Pancreas (tissue), 10 donors: ENCODE measurements at regions not wholly inside any gene's neighbourhood (a gene's known extent, or its start where the extent isn't known, plus 50 kb on each side); places are given as distances from the start of the nearest gene placed in this dataset.
A peak's percentile ranks its signal among the peaks of the same experiment; 100 is the strongest.

Experiments
- ATAC-seq, 4 donors: fragments of 200-7000 bp; cut with Tn5 transposase; one replicate each; pipeline versions ENCODE4 v1.8.0 to v1.9.1; 2020; ENCODE audit warnings: mild to moderate bottlenecking in 4 of 4, moderate library complexity in 4 of 4
- DNase-seq, 6 donors: peaks; one replicate each; pipeline ENCODE4 v3.0.0-alpha.2; 2020
- FAIRE-seq: peaks from 2 replicates; lab custom pipeline; 2012; peaks lifted over from hg19 to GRCh38; lab: Jason Lieb, UNC
- H3K27ac ChIP-seq, 4 donors: fragments of 200-600 bp; sonication (generic); 1 replicate in 3 of 4; 2 replicates in 1 of 4; pipeline versions ENCODE4 v1.5.0 to v1.8.0; 2020
- H3K27me3 ChIP-seq, 4 donors: fragments of 200-600 bp; one replicate each; pipeline ENCODE4 v1.8.0; 2021
- H3K36me3 ChIP-seq, 3 donors: fragments of 200-600 bp; sonication (generic) in 1 of 3; one replicate each; pipeline versions ENCODE4 v1.5.0 to v1.8.0; 2020 to 2021
- H3K4me1 ChIP-seq, 3 donors: fragments of 200-600 bp; one replicate each; pipeline ENCODE4 v1.8.0; 2021
- H3K4me3 ChIP-seq, 4 donors: fragments of 200-600 bp; sonication (generic) in 2 of 4; one replicate each; pipeline versions ENCODE4 v1.5.0 to v1.8.0; 2020 to 2021
- H3K9me3 ChIP-seq, 4 donors: fragments of 200-600 bp; one replicate each; pipeline ENCODE4 v1.8.0; 2021
- WGBS, 2 donors: extraction: QIAGEN DNeasy Blood & Tissue Kit; methylation state at CpG; one replicate each; pipeline ENCODE4 v1.1.7; 2013; 5-methylcytosine and 5-hydroxymethylcytosine counted together
- intact Hi-C, 3 donors: fragments of 100-400 bp; cut with DNase I; formaldehyde crosslinking; loops; one replicate each; pipeline versions ENCODE4 v1.11.1 to v1.14.2; 2022
- TF ChIP-seq, protein P1 (sequence below), 4 donors: fragments of 200-600 bp; sonication (generic) in 3 of 4; IDR thresholded peaks; one replicate each; pipeline versions ENCODE4 v1.5.0 to v1.8.0; 2021; ENCODE audit warnings: antibody characterized with exemption in 4 of 4
- donor health status: healthy with polysubstance abuse.
- donor health status: DM: no; HTN: no; CAD: no; lungs with moderate emphysema.
- donor health status: DM: no; HTN: no; CAD: no.
- donor health status: control.
- donor health status: control.
- donor health status: Bipolar disorder and iron deficiency.
- donor health status: DM: yes; HTN: yes; CAD: no.
- donor health status: DM: no; HTN: no; CAD: no.
- donor health status: DM: no; HTN: no; CAD: no.
- donor health status: DM: yes; HTN: yes; CAD: no.

DNA sequence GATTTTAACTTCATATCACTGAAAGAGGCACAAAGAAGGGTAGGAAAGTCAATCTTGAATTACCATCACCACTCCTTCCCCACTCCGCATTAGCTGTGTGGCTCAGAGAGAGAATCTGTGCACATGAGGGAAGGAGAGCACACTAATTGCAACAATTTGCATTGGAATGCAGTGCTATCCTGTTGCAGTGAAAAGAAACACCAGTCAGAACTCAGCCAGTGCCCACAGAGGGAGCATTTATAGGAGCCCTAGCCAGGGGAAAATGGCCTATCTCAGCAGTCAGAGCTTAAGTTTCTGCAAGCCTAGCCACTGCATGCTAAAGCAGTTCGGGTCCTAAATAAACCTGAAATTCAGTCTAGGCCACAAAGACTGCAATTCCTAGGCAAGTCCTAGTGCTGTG, 159.4 kb upstream of the AR start:
- Histone ChIP-seq H3K27ac (no peak overlapping the region), H3K4me3 (no peak overlapping the region), H3K4me1 (no peaks in the 10 kb centered on the region), H3K27me3 (no peaks in the 10 kb centered on the region), H3K9me3 (no peaks in the 10 kb centered on the region), H3K36me3 (no peaks in the 10 kb centered on the region)
- no peak for FAIRE-seq
- no peak for ATAC-seq
- DNase-seq = no peak
- WGBS, 2 donors = 68 to 69% methylated on average over 2 of the region's 2 CpGs
- intact Hi-C loops = no loop called here
- TF ChIP-seq, protein P1, sequence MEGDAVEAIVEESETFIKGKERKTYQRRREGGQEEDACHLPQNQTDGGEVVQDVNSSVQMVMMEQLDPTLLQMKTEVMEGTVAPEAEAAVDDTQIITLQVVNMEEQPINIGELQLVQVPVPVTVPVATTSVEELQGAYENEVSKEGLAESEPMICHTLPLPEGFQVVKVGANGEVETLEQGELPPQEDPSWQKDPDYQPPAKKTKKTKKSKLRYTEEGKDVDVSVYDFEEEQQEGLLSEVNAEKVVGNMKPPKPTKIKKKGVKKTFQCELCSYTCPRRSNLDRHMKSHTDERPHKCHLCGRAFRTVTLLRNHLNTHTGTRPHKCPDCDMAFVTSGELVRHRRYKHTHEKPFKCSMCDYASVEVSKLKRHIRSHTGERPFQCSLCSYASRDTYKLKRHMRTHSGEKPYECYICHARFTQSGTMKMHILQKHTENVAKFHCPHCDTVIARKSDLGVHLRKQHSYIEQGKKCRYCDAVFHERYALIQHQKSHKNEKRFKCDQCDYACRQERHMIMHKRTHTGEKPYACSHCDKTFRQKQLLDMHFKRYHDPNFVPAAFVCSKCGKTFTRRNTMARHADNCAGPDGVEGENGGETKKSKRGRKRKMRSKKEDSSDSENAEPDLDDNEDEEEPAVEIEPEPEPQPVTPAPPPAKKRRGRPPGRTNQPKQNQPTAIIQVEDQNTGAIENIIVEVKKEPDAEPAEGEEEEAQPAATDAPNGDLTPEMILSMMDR (IDR thresholded peaks at IDR 0.05) = no peak

DNA sequence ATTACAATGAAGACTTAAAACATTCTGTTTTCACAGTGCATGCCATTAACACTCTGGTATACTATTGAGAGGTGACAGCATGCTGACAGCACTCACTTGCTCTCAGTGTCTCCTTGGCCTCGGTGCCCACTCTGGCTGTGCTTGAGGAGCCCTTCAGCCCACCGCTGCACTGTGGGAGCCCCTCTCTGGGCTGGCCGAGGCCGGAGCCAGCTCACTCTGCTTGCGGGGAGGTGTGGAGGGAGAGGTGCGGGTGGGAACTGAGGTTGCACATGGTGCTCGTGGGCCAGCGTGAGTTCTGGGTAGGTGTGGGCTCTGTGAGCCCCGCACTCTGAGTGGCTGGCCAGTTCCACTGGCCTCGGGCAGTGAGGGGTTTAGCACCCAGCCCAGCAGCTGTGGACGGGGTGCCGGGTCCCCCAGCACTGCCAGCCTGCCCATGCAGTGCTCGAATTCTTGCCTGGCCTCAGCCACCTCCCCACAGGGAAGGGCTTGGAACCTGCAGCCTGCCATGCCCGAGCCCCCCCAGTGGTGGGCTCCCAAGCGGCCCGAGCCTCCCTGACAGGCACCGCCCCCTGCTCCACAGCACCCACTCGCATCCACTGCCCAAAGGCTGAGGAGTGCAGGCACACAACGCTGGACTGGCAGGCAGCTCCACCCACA, 135.3 kb upstream of the AR start:
- TF ChIP-seq, protein P1 (IDR thresholded peaks at IDR 0.05) = no peak
- ATAC-seq (no peak), FAIRE-seq (no peak), DNase-seq (peak in 2 of 6 donors; percentile 13 to 45)
- Histone ChIP-seq H3K36me3 (no peaks in the 10 kb centered on the region), H3K9me3 (no peaks in the 10 kb centered on the region), H3K4me1 (no peaks in the 10 kb centered on the region), H3K27me3 (no peaks in the 10 kb centered on the region), H3K4me3 (no peak overlapping the region), H3K27ac (no peak overlapping the region)
- 74% methylated on average over 15 to 19 of the region's 19 CpGs for WGBS, 2 donors
- intact Hi-C loops = no loop called here

DNA sequence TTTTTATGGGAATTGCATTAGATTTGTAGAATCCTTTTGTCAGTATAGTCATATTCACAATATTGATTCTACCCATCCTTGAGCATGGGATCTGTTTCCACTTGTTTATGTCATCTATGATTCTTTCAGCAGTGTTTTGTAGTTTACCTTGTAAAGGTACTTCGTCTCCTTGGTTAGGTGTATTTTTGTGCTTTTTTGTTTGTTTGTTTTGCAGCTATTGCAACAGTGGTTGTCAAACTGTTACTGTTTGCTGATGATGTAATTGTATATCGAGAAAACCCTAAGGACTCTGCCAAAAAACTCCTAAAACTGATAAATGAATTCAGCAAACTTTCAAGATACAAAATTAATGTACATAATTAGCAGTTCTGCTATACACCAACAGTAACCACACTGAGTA, 127.9 kb upstream of the AR start:
- ATAC-seq = no peak
- Histone ChIP-seq H3K27ac (no peak overlapping the region), H3K27me3 (no peaks in the 10 kb centered on the region), H3K4me1 (no peaks in the 10 kb centered on the region), H3K36me3 (no peaks in the 10 kb centered on the region), H3K9me3 (no peaks in the 10 kb centered on the region), H3K4me3 (no peak overlapping the region)
- no peak for DNase-seq
- intact Hi-C loops = no loop called here
- WGBS, 2 donors = 44 to 58% methylated on average over 2 of the region's 2 CpGs
- FAIRE-seq = no peak
- TF ChIP-seq, protein P1 (IDR thresholded peaks at IDR 0.05) = no peak

DNA sequence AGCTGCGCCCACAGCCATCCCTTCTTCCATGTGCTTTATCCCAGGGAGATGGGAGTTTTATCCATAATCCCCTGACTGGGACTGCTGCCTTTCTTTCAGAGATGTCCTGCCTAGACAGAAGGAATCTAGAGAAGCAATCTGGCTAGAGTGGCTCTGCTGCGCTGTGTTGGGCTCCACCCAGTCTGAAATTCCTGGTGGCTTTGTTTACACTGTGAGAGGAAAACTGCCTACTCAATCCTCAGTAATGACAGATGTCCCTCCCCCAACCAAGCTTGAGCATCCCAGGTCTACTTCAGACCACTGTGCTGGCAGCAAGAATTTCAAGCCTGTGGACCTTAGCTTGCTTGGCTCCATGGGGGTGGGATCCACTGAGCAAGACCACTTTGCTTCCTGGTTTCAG, 116.9 kb upstream of the AR start:
- Histone ChIP-seq H3K9me3 (no peaks in the 10 kb centered on the region), H3K4me1 (no peaks in the 10 kb centered on the region), H3K27ac (no peak overlapping the region), H3K4me3 (no peak overlapping the region), H3K36me3 (no peaks in the 10 kb centered on the region), H3K27me3 (no peaks in the 10 kb centered on the region)
- 45 to 74% methylated on average over 2 of the region's 2 CpGs for WGBS, 2 donors
- intact Hi-C loops = no loop called here
- DNase-seq (no peak), ATAC-seq (no peak), FAIRE-seq (no peak)
- TF ChIP-seq, protein P1 (IDR thresholded peaks at IDR 0.05) = no peak

DNA sequence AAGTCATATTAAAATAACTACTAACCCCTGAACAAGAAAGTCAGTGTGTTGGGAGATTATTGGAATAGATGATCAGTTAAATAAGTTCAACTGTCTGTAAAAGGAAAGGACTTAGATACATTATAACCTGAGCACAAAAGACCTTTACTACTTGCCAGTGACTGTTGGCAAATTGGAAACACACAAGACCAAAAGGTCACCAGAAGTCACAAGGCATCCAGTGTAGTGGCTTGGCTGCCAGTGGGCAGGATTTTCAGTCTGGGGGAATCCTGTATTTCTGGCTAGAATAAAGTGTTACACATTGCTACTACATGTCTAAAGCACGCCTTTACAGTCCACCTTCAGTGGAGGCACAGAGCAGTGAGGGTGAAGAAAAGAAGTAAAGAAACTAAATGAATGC, 108.3 kb upstream of the AR start:
- no peak for FAIRE-seq

More for the DNA sequence above, 108.3 kb upstream of the AR start:
- ATAC-seq (no peak), DNase-seq (no peak)
- WGBS, 2 donors = 31 to 50% methylated on average over 1 of the region's 1 CpG
- no peak overlapping the region for H3K27ac ChIP-seq
- no peaks in the 10 kb centered on the region for H3K9me3 ChIP-seq
- no peak overlapping the region for H3K4me3 ChIP-seq
- no peaks in the 10 kb centered on the region for H3K4me1 ChIP-seq
- intact Hi-C loops = no loop called here
- H3K27me3 ChIP-seq = peaks cover 0 to 10% (median 0%) of the 10 kb centered on the region in 4 donors
- H3K36me3 ChIP-seq = no peaks in the 10 kb centered on the region
- TF ChIP-seq, protein P1 (IDR thresholded peaks at IDR 0.05) = no peak
